ENCODE measurements at regions not wholly inside any gene's neighbourhood (a gene's known extent, or its start where the extent isn't known, plus 50 kb on each side); places are given as distances from the start of the nearest gene placed in this dataset.

DNA sequence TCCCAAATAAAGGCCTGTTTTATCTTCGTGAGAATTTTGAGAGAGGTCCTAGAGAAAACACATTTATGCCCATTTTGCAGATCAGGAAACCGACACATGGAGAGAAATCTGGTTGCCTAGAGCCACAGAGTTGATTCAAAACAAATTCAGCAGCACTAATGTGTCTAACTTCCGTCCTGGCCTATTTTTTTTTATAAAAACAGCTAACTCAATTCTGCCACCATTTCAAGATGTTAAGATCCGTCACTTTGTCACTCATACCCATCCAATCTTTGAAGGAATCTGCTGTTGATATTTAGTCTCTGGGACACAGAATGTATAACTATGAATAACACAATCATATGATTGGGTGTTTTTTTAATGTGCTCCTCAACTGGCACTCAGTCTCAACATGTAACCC lies 611.1 kb upstream of the ARID1B start:
- no peak for DNase-seq (ENCODE audit: low read depth, low spot score)
- H3K9me1 ChIP-seq (ENCODE audit: control insufficient read depth, extremely low read depth, insufficient read depth, low read length): no peaks in the 10 kb centered on the region
- TF ChIP-seq EZH2 (IDR thresholded peaks at IDR 0.05; ENCODE audit: low read length) (no peak), CTCF (optimal IDR thresholded peaks at IDR 0.05 in 1 of 3, IDR thresholded peaks at IDR 0.05 in 1 of 3, conservative IDR thresholded peaks at IDR 0.05 in 1 of 3; ENCODE audit: extremely low read depth in 1 of 3, insufficient read depth in 2 of 3, low read length in 3 of 3) (no peak)
- no peaks in the 10 kb centered on the region for H4K20me1 ChIP-seq (ENCODE audit: control insufficient read depth, extremely low read depth, insufficient read depth, low read length)
- H3K9me3 ChIP-seq (ENCODE audit: control insufficient read depth, low read depth, low read length): no peaks in the 10 kb centered on the region
- no peak overlapping the region for H3K27ac ChIP-seq (ENCODE audit: control insufficient read depth, insufficient read depth, low read length)
- no peak for FAIRE-seq
- no peak overlapping the region for H3K9ac ChIP-seq (ENCODE audit: control insufficient read depth, extremely low read depth, insufficient read depth, low read length)
- H3K4me2 ChIP-seq (ENCODE audit: control insufficient read depth, extremely low read depth, insufficient read depth, low read depth, low read length): no peak overlapping the region
- H3K79me2 ChIP-seq (ENCODE audit: control insufficient read depth, insufficient read depth, low read length): no peaks in the 10 kb centered on the region
- no peak overlapping the region for H2AFZ ChIP-seq (ENCODE audit: control insufficient read depth, low read length)
- H3K36me3 ChIP-seq (ENCODE audit: control insufficient read depth in 2 of 2, extremely low read depth in 1 of 2, insufficient read depth in 2 of 2, low read length in 2 of 2): no peaks in the 10 kb centered on the region
- dilution Hi-C loops (cut with MboI; ENCODE audit: extremely low pct_ligation_motif_present, low sequenced_read_pairs): no loop called here
- peaks cover 6% of the 10 kb centered on the region for H3K4me1 ChIP-seq (ENCODE audit: control insufficient read depth, extremely low read depth, insufficient read depth, low read length)
- H3K27me3 ChIP-seq (ENCODE audit: control insufficient read depth, extremely low read depth, insufficient read depth, low read length): no peaks in the 10 kb centered on the region
- no peak overlapping the region for H3K4me3 ChIP-seq (ENCODE audit: control insufficient read depth in 2 of 3, extremely low read depth in 1 of 3, insufficient read depth in 2 of 3, low read depth in 1 of 3, low read length in 3 of 3)

DNA sequence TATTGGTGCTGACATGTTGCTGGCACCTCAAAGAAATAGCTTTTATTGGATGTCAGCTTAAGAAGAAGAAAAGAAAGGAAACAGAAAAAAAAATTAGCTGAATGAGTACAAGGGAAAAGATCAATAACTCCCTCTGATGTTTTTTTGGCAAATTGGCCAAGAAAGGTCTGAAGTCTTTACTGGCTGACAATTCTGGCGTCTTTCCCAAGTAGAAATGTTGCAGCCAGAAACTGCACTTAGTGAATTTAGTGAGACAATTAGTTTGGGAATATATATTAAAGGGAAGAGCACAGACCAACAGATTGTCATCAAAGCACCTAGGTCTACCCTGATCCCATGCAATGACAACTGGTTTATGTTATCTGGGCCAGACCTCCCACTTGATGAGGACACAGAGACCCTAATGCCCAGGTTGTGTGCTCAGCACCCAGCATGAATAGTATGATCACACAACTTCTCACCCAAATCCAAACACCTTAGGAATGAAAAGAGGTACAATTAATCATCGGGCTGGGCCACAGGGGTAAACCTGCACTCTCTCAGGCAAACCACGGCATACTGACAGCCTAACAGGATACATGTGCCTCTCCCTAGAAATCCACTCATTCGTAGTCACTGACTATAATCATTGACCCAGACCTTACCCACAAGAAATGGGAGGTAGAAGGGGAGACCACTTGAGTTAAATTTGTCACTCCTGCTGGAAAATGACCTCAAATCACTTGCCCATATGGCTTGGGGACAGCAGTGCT lies 612.3 kb upstream of the ARID1B start:
- no peaks in the 10 kb centered on the region for H3K27me3 ChIP-seq (ENCODE audit: control insufficient read depth, extremely low read depth, insufficient read depth, low read length)
- DNase-seq (ENCODE audit: low read depth, low spot score): no peak
- no peak overlapping the region for H2AFZ ChIP-seq (ENCODE audit: control insufficient read depth, low read length)
- peaks cover 6% of the 10 kb centered on the region for H3K4me1 ChIP-seq (ENCODE audit: control insufficient read depth, extremely low read depth, insufficient read depth, low read length)
- no peak overlapping the region for H3K27ac ChIP-seq (ENCODE audit: control insufficient read depth, insufficient read depth, low read length)
- dilution Hi-C loops (cut with MboI; ENCODE audit: extremely low pct_ligation_motif_present, low sequenced_read_pairs): no loop called here
- H3K79me2 ChIP-seq (ENCODE audit: control insufficient read depth, insufficient read depth, low read length): no peaks in the 10 kb centered on the region
- H3K4me3 ChIP-seq (ENCODE audit: control insufficient read depth in 2 of 3, extremely low read depth in 1 of 3, insufficient read depth in 2 of 3, low read depth in 1 of 3, low read length in 3 of 3): no peak overlapping the region
- H3K36me3 ChIP-seq (ENCODE audit: control insufficient read depth in 2 of 2, extremely low read depth in 1 of 2, insufficient read depth in 2 of 2, low read length in 2 of 2): no peaks in the 10 kb centered on the region
- no peak overlapping the region for H3K4me2 ChIP-seq (ENCODE audit: control insufficient read depth, extremely low read depth, insufficient read depth, low read depth, low read length)
- no peak for TF ChIP-seq EZH2 (IDR thresholded peaks at IDR 0.05; ENCODE audit: low read length)
- TF ChIP-seq CTCF (optimal IDR thresholded peaks at IDR 0.05 in 1 of 3, IDR thresholded peaks at IDR 0.05 in 1 of 3, conservative IDR thresholded peaks at IDR 0.05 in 1 of 3; ENCODE audit: extremely low read depth in 1 of 3, insufficient read depth in 2 of 3, low read length in 3 of 3): no peak
- no peak overlapping the region for H3K9ac ChIP-seq (ENCODE audit: control insufficient read depth, extremely low read depth, insufficient read depth, low read length)
- no peaks in the 10 kb centered on the region for H3K9me1 ChIP-seq (ENCODE audit: control insufficient read depth, extremely low read depth, insufficient read depth, low read length)
- FAIRE-seq: no peak
- H4K20me1 ChIP-seq (ENCODE audit: control insufficient read depth, extremely low read depth, insufficient read depth, low read length): no peaks in the 10 kb centered on the region
- H3K9me3 ChIP-seq (ENCODE audit: control insufficient read depth, low read depth, low read length): no peaks in the 10 kb centered on the region

Data from keratinocyte (primary cell).